GM21529 (cell line): ENCODE measurements at regions not wholly inside any gene's neighbourhood (a gene's known extent, or its start where the extent isn't known, plus 50 kb on each side); places are given as distances from the start of the nearest gene placed in this dataset.

Source experiments
- ATAC-seq: cut with Tn5 transposase; IDR thresholded peaks from one replicate; pipeline ENCODE4 v1.9.1; 2021; ENCODE audit not compliant: unreplicated experiment

DNA sequence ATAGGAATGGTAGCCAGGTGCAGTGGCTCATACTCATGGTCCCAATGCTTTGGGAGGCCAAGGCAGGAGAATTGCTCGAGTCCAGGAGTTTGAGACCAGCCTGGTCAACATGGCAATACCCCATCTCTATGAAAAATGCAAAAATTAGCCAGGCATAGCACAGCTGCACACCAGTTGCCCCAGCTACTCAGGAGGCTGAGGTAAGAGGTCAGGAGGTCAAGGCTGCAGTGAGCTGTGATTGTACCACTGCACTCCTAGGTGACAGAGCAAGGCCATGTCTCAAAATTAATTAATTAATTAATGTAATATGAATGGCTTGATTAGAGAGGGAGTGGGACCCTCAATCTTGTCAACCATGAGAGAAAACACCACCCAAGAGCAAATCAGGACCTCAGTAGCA lies 198.7 kb upstream of the DUSP10 start:
- no peak for ATAC-seq

DNA sequence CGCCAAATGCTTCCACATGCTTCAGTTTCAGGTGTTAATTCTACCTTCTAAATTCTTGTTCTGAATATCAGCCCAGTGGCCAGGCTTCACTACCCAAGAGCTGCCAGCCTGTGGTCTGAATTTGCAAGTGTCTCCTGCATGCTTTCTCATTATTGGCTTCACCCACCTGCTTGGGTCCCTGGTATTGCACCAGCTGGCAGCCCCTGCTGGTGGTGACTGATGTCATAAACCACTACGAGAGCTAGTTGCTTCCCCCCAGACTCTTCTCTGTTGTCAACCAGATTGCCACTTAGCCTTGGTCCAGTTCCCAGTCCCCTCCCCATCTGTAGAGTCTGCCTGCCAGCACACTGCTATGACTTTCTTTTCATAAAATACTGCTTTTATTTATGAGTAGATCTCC lies 197.7 kb upstream of the DUSP10 start:
- peak; percentile 82 for ATAC-seq

DNA sequence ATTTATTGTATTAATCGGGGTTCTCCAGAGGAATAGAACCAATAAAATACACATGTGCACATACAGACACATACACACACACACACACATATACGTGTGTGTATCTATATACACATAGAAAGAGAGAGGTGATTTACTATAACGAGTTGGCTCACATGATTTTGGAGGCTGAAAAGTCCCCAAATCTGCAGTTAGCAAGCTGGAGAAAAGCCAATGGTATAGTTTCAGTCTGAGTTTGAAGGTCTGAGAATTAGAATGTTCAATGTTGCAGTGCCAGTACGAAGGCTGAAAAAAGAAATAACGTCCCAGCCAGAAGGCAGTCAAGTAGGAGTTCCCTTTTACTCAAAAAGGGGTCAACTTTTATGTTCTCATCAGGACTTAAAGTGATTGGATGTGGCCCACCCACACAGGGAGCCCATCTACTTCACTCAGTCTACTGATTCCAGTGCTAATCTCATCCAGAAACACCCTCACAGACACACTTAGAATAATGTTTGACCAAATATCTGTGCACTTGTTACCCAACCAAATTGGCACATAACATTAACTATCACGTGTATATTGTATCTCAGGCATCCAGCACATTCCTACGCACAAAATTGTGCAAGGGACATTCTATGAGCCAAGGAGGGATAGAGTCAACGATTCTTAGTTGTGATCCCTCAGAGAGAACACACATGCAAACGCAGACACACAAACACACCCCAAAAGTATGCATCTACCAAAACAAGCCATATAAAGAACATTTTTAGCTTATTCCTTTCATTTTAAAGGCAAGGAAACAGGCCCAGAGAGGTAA lies 195.5 kb upstream of the DUSP10 start:
- ATAC-seq = peak; percentile 38

DNA sequence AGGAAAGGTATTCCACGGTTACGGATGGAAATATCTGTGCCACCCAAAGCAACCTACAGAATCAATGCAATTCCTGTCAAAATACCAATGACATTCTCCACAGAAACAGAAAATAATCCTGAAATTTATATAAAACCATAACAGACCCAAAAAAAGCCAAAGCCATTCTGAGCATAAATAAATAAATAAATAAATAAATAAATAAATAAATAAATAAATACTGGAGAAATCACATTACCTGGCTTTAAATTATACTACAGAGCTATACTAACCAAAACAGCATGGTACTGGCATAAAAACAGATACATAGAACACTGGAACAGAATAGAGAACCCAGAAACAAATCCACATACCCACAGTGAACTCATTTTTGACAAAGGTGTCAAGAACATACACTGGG lies 191.9 kb upstream of the DUSP10 start:
- ATAC-seq = no peak

DNA sequence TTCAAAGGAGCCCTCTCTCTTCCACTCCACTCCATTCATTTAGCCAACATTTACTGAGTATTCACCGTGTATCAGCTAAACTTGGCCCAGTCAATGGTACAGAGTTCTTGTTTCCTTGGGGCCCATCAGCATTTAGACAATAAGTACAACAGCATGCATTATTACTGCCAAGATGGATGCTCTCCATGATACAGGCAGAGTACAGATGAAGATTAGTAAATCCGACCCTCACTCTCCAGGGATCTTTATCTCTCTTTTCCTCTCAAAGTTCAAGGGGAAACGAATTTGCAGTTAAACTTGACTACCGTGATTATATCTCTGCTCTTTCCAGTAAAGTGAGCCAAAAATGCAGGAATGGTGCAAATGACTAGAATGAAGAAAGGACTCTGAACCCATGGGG lies 184.6 kb upstream of the DUSP10 start:
- ATAC-seq = no peak

DNA sequence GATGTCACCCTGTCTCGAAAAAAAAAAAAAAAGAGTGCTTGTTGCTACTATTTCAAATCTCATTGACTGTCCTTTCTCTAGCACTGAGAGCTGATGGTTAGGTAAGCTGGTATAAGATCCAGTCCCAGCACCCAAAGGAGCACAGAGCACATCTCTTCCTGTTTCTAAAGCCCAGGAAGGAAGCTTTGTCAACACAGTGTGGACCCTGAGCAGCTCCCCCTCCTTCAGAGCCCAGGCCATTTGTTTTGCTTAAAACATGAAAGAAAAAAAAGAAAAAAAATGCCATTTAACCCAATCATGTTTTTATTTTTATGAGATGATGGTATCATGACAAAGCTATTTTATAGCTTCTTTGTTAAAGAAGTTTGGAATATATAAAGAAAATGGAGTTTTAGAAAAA lies 184.1 kb upstream of the DUSP10 start:
- no peak for ATAC-seq

DNA sequence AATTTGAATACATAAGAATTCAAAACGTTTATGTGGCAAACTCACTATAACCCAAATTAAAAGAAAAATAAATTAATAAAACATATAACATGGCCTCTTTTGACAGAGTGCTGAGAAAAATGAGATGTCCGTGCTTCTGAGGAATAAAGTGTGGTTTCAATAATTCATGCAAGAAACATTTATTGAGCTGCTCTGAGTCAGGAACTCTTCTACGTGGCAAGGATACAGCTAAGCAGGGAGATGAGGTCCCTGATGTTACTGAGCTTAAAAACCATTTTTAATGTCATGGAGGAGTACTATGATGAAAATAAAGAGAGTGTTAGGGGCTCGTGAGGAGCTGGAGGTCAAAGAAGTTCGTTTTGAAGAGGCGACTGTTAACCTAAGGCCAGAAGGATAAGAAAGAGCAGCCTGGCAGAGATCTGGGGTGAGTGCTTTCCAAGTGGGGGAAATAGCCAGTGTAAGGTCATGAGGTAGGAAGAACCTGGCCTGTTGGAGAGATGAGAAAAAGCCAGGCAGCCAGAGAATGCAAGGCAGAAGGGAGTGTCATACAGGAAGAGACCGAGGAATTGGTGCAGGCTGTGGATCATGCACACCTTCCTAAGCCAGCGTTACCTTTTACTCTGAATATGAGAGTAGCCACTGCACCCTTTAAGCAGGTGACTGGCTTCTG lies 182.2 kb upstream of the DUSP10 start:
- no peak for ATAC-seq

DNA sequence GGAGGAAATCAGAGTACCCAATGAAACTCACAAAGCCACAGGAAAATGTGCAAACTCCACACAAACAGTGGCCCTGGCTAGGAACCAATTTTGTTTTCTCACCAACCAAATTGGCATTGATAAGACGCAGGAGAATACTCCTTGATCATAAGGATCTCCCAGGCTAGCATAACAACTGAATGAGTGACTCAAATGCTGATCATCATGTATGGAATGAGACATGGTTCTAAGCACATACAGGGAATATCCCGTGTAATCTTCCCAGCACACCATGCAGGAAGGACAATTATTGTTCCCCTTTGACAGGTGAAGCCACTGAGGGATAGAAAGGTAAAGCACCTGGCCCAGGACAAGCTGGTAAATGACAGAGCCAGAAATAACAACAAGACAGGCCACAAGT lies 180.0 kb upstream of the DUSP10 start:
- no peak for ATAC-seq

DNA sequence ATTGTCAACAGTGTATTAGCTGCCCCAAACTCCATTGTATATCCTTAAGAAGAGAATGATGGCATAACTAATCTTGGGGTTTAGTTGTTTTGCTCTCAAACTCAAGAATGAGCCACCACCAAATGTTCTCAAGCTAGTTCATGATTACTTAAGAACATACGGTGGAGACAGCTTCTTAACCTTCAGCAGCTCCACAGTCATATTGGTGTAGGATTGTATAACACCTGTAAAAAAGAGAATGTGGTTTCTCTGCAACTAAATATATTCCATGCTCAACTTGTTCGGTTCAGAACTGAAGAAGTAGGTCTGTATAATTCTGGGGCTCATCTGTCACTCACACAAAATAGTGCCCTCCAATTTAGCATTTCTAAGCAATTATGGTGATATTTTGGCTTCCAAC lies 177.9 kb upstream of the DUSP10 start:
- no peak for ATAC-seq

DNA sequence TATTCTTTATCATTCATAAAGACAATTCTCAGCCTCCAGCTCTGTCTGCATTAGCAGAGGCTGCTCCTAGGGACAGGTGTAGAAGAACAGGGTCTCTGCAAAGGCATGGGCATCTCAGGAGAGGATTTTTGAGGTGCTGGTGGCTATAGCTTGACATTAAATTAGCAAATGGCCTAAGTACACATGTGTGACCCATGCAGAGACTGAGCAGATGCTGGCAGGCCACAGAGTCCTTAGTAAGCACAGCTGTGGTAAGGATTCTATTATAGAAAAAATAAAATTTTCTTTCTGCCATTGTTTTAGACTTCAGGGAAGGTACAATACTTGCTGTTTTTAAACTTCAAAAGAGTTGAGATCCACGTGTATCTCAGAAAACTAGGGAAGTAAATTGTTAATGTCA lies 177.5 kb upstream of the DUSP10 start:
- no peak for ATAC-seq

DNA sequence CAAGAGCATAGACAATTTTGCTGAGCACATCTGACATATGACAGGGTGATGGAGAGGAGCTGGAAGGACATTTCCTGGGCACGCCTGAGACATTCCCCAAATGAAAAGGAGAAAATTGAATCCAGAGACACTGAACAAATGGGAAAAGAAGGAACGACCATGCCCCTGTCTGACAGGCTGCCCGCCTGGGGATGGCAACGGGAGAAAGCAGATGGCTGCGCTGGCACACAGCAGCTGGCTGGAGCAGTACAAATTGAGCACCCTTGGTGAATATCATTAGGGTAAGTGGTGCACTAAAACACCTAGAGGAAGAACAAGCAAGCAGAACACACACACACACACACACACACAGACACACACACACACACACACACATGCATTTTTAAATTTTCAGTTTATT lies 174.3 kb upstream of the DUSP10 start:
- ATAC-seq = no peak

DNA sequence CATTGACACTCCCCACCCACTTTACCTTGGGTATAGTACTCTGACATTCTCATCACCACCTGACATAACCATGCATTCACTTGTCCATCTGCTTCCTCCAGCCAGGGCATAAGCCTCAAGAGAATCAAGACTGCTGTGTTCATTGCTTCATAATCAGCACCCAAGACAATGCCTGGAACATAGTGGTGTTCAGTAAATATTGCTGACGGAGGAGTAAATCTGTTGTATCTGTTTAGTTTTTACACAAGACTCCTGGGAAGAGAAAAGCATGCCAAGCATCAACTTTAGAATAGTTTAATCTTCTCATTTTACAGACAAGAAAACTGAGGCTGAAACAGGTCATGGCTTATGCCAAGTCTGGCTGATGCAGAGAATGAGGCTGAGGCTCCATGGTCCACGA lies 173.9 kb upstream of the DUSP10 start:
- no peak for ATAC-seq

DNA sequence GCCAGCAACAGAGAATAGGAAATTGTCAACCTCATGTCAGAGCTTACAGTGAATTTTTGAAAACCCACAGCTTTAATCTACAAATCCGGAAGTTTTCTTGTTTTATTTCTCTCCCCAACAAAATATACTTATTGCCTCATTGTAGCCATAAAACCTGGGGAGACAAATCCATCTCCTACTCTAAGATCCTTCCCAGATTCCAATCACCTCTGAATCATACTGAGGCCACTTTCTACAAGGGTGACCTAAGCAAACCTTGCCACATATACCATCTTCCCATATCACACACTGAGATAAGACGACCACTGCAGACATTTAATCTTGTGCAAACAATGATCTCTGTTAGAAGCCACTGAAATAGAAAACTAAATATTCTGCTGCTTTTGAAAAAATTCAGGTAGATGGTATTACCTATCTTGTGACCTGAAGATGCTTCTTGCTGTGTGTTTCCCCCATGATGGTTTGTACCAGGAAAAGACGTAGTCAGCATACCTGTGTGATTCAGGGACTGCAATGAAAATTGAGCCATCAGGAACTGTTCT lies 171.5 kb upstream of the DUSP10 start:
- ATAC-seq = no peak

DNA sequence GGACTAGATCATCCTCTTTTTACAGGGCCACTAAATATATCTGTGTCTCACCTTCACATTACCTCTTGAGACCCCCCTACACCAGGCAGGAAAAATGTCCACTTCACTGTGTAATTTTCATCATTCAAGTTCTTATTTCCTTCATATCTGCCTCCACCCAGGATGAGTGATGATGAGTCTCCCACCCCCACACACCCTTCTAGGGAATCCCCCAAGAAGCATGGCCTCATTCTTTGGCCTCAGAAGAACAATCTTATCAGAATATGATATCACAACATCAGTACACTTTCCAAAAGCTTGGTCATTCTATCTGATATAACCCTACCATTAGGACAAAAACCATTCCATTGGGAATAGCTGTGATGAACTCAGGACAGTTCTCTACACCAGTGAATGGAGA lies 170.3 kb upstream of the DUSP10 start:
- ATAC-seq = no peak

DNA sequence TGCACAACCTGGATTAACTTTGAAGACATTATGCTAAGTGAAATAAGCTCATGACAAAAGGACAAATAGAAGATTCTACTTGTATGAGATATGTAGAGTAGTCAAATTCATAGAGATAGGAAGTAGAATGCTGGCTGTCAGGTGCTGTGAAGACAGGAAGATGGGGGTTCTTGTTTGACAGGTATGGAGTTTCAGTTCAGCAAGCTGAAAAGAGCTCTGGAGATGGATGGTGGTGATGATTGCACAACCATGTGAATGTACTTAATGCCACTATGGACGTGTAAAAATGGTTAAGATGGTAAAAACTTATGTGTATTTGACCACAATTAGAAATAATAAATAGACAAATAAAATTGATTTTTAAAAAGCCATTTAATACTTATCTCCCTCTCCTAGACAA lies 169.8 kb upstream of the DUSP10 start:
- peak; percentile 70 for ATAC-seq

DNA sequence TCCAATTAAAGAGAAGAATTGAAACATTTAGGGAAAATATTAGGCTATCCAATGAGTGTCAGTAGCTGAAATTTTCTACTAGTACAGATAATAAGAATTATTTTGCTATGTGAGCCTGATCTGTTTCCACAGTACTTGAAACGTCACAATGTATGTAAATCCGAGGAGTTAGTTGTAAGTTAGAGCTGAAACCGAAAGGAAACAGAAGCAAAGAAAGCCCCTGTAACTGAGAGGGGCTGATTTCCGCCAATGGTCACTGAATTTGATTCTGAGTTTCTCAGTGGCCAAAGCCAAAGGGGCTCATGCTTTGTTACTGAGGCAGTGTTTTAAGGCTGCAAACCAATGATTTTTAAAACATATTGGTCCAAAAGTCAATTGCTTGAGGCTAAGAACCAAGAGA lies 168.3 kb upstream of the DUSP10 start:
- ATAC-seq = no peak

DNA sequence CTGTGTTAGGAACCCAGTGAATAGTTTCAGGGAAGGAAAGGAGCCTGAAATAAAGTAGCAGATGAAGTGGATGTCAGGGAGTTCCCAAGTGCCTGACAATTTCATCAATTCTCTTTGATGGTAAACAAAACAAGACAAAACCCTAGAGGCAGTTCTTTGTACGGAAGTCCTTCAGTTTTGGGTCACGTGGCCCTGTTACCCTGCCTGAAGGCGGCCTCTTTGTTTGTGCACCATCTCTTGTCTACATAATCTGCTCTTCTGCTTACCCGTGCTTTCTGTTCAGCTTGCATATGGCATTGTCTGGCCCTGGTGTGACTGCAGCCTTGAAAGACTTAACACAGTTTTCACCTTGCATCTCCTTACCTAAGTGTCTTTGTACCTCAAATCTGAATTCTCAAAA lies 166.7 kb upstream of the DUSP10 start:
- ATAC-seq = no peak

DNA sequence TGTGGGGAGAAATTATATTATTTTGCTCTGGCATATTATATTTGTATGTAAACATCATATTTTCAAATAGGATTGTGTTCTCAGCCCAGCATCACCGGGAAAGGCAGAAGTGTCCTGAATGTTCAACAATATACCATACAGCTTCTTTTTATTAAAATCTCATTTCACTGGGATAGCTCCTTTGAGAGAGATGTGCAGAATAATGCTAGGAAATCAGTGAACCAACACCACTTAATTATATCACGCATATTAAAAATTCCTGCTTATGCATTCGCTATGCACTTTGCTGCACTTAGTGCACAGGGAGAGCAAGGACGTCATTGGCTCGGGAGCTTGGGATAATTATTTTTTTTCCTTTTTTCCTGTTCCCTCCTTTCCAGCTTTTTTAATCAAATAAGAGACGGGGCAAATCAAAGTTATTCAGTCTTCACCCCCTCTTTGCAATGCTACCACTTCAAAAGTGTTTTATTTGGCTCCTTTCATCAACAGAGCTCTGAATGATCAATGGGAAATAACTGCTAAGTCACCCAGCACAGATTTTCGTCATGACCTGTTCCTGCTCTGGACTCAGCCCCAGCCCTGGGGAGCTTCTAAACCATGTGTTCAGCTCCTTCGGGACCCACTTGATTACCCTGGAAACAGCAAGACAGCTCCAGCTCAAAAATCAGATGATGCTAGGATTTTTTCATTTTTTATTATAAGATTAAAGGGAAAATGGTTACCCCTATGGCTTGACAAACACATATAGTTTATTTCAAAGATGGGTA lies 165.5 kb upstream of the DUSP10 start:
- ATAC-seq = no peak

DNA sequence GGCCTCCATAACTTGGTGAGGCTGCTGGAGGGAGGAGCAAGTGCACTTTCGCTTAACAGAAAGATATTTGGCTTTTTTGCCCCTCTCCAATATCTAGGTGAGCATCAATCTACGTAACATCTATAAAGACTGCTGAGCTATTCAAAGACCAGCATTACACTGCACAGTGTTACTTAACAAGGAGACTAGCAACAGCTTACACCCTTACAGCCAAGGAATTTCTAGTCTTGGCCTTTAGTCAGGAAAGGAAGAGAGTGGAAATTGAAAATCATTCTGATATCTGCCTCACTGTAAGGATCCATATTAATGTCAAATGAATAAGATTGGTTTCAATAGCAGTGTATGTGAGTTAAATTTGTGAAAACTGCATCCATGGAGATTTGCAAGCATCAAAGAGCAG lies 163.9 kb upstream of the DUSP10 start:
- no peak for ATAC-seq

DNA sequence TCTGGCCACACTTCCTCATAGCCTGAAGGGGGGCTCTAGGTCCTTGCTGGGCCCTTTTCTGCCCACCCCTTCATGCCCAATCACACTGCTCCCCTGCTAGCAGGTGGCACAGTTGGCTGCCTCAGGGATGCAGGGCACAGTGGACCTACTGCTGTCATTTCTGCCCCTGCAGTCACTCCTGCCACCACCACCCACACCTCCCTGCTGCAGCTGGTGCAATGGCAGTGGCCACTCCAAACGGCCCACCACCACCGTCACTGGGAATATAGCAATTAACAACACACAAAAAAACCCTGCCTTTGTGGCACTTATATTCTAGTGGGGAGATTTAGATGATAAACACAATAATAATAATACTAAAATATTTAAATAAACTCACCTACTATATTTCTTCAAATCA lies 162.4 kb upstream of the DUSP10 start:
- ATAC-seq = no peak

DNA sequence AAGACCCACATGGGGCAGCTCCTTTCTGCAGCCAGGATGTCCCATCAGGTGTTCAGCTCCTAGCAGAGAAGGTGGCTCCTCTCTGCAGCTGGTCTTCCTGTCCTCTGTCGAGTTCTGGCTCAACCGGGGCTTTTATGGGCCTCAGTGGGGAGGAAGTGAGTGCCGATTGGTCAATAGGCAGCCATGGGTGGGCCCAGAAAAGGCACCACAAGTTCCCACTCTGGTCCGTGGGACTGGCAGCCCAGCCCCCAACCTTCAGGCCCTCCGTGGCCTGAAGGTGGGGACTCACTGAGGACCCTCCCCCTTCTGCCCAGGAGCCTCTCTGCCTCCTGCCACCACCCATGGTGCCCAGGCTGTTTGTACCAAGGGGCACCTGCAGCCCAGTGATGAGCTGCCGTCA lies 161.7 kb upstream of the DUSP10 start:
- ATAC-seq = no peak

DNA sequence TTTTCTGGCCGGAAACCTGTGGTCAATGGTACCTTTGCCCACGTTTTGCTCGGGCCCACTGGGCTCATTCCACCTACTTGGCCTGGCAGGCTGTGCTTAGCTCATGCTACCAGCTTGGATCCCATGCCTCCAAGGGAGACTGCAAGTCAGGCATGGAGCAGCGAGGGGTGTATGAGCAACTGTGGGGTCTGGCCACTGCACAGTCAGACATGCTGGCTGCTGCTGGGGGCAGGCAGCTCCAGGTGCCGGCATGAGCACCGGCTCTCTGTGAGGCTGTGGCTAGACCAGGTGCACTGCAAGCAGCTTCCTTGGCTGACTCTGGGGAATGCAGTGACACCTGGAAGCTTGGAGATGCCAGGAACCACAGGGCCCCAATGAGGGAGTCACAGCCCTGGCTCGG lies 161.1 kb upstream of the DUSP10 start:
- ATAC-seq = no peak
